K562 (cell line): ENCODE measurements at regions not wholly inside any gene's neighbourhood (a gene's known extent, or its start where the extent isn't known, plus 50 kb on each side); places are given as distances from the start of the nearest gene placed in this dataset.

Source experiments
- NKRF ChIP-seq: fragments of 450-650 bp; IDR thresholded peaks from 2 replicates; pipeline ENCODE4 v1.6.1; 2016; ENCODE audit warnings: borderline replicate concordance
- ZBTB8A ChIP-seq: fragments of 450-650 bp; IDR thresholded peaks from 2 replicates; pipeline ENCODE4 v1.6.1; 2018; ENCODE audit warnings: mild to moderate bottlenecking, moderate library complexity; ENCODE audit not compliant: partially characterized antibody
- TF ChIP-seq, protein P1 (sequence below): sonication (generic); formaldehyde crosslinking; IDR thresholded peaks from 2 replicates; pipeline ENCODE4 v1.8.0; 2023; ENCODE audit warnings: missing genetic modification reagents, mild to moderate bottlenecking, borderline replicate concordance

GRCh38 chr18:67621906-67622305, 105.4 kb upstream of the DSEL start (continued):
- TF ChIP-seq NKRF, result no peak
- TF ChIP-seq, protein P1, sequence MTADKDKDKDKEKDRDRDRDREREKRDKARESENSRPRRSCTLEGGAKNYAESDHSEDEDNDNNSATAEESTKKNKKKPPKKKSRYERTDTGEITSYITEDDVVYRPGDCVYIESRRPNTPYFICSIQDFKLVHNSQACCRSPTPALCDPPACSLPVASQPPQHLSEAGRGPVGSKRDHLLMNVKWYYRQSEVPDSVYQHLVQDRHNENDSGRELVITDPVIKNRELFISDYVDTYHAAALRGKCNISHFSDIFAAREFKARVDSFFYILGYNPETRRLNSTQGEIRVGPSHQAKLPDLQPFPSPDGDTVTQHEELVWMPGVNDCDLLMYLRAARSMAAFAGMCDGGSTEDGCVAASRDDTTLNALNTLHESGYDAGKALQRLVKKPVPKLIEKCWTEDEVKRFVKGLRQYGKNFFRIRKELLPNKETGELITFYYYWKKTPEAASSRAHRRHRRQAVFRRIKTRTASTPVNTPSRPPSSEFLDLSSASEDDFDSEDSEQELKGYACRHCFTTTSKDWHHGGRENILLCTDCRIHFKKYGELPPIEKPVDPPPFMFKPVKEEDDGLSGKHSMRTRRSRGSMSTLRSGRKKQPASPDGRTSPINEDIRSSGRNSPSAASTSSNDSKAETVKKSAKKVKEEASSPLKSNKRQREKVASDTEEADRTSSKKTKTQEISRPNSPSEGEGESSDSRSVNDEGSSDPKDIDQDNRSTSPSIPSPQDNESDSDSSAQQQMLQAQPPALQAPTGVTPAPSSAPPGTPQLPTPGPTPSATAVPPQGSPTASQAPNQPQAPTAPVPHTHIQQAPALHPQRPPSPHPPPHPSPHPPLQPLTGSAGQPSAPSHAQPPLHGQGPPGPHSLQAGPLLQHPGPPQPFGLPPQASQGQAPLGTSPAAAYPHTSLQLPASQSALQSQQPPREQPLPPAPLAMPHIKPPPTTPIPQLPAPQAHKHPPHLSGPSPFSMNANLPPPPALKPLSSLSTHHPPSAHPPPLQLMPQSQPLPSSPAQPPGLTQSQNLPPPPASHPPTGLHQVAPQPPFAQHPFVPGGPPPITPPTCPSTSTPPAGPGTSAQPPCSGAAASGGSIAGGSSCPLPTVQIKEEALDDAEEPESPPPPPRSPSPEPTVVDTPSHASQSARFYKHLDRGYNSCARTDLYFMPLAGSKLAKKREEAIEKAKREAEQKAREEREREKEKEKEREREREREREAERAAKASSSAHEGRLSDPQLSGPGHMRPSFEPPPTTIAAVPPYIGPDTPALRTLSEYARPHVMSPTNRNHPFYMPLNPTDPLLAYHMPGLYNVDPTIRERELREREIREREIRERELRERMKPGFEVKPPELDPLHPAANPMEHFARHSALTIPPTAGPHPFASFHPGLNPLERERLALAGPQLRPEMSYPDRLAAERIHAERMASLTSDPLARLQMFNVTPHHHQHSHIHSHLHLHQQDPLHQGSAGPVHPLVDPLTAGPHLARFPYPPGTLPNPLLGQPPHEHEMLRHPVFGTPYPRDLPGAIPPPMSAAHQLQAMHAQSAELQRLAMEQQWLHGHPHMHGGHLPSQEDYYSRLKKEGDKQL (CRISPR knock-in tag), result no peak
- no peak for TF ChIP-seq ZBTB8A
